Karpas-422 (cell line): ENCODE measurements at regions not wholly inside any gene's neighbourhood (a gene's known extent, or its start where the extent isn't known, plus 50 kb on each side); places are given as distances from the start of the nearest gene placed in this dataset.

Source experiments
- DNase-seq: peaks from one replicate; pipeline ENCODE4 v3.0.0-alpha.2; 2015
- H2AFZ ChIP-seq: fragments of 200-600 bp; sonication (generic); 2 replicates; pipeline ENCODE4 v1.6.1; 2014; ENCODE audit warnings: antibody characterized with exemption, low read length, mixed read lengths
- H3K27ac ChIP-seq: fragments of 200-600 bp; sonication (generic); 2 replicates; pipeline ENCODE4 v1.5.1; 2014; ENCODE audit warnings: mild to moderate bottlenecking, low read length, moderate library complexity
- H3K27me3 ChIP-seq: fragments of 200-600 bp; sonication (generic); 2 replicates; pipeline ENCODE4 v1.6.1; 2014; ENCODE audit warnings: low read length, mixed read lengths
- H3K36me3 ChIP-seq: fragments of 200-600 bp; sonication (generic); 2 replicates; pipeline ENCODE4 v1.6.1; 2014; ENCODE audit warnings: low read length, mixed read lengths; ENCODE audit not compliant: insufficient read depth
- H3K4me1 ChIP-seq: fragments of 200-600 bp; sonication (generic); 2 replicates; pipeline ENCODE4 v1.6.1; 2014; ENCODE audit warnings: mild to moderate bottlenecking, low read length, mixed read lengths
- H3K4me2 ChIP-seq: fragments of 200-600 bp; sonication (generic); 2 replicates; pipeline ENCODE4 v1.6.1; 2014; ENCODE audit warnings: low read length, low read depth, mild to moderate bottlenecking; ENCODE audit not compliant: poor library complexity, severe bottlenecking
- H3K4me3 ChIP-seq: fragments of 200-600 bp; sonication (generic); 2 replicates; pipeline ENCODE4 v1.5.1; 2014; ENCODE audit warnings: mild to moderate bottlenecking, antibody characterized with exemption, low read length, mixed read lengths
- H3K79me2 ChIP-seq: fragments of 200-600 bp; sonication (generic); 2 replicates; pipeline ENCODE4 v1.6.1; 2014; ENCODE audit warnings: mild to moderate bottlenecking, low read length, mixed read lengths
- H3K9ac ChIP-seq: fragments of 200-600 bp; sonication (generic); 2 replicates; pipeline ENCODE4 v1.6.0; 2014; ENCODE audit warnings: low read length
- H3K9me2 ChIP-seq: fragments of 200-600 bp; sonication (generic), shearing (Covaris generic); replicated peaks from 2 replicates; pipeline ENCODE4 v1.6.0; 2014; ENCODE audit warnings: mild to moderate bottlenecking, low read length, moderate library complexity; ENCODE audit not compliant: insufficient read depth
- H3K9me3 ChIP-seq: fragments of 300-700, 200-600 bp; sonication (generic); 2 replicates; pipeline ENCODE4 v1.6.1; 2014; ENCODE audit warnings: low read length, mixed read lengths
- H4K20me1 ChIP-seq: fragments of 200-600 bp; sonication (generic); 2 replicates; pipeline ENCODE4 v1.6.1; 2014; ENCODE audit warnings: mild to moderate bottlenecking, antibody characterized with exemption, low read length, low read depth; ENCODE audit not compliant: insufficient read depth

GRCh38 chr16:85453703-85454102 lies 159.4 kb upstream of the GSE1 start:
- Histone ChIP-seq H3K4me3 (no peak overlapping the region), H3K9me3 (no peaks in the 10 kb centered on the region), H2AFZ (no peak overlapping the region), H3K4me1 (no peaks in the 10 kb centered on the region), H3K4me2 (no peak overlapping the region), H3K9me2 (no peaks in the 10 kb centered on the region), H4K20me1 (no peaks in the 10 kb centered on the region; the same call in 1 of the 2 replicates), H3K36me3 (no peaks in the 10 kb centered on the region), H3K79me2 (no peaks in the 10 kb centered on the region), H3K9ac (no peak overlapping the region), H3K27ac (no peak overlapping the region), H3K27me3 (no peaks in the 10 kb centered on the region)
- DNase-seq, result no peak

- Histone ChIP-seq H2AFZ (no peak overlapping the region), H3K4me1 (no peaks in the 10 kb centered on the region), H3K36me3 (no peaks in the 10 kb centered on the region), H3K27ac (no peak overlapping the region), H3K9ac (no peak overlapping the region), H3K9me3 (no peaks in the 10 kb centered on the region), H3K27me3 (no peaks in the 10 kb centered on the region), H3K9me2 (no peaks in the 10 kb centered on the region), H4K20me1 (no peaks in the 10 kb centered on the region; the same call in 1 of the 2 replicates), H3K79me2 (no peaks in the 10 kb centered on the region), H3K4me2 (no peak overlapping the region), H3K4me3 (no peak overlapping the region)
- DNase-seq, result no peak
Observed at GRCh38 chr16:85454171-85454872, 158.8 kb upstream of the GSE1 start.

- H3K79me2 ChIP-seq, result no peaks in the 10 kb centered on the region
- H3K36me3 ChIP-seq, result no peaks in the 10 kb centered on the region
- H3K9me2 ChIP-seq, result no peaks in the 10 kb centered on the region
- no peak for DNase-seq
- H3K27me3 ChIP-seq, result no peaks in the 10 kb centered on the region
- peaks cover 1% of the 10 kb centered on the region; the same call in 1 of the 2 replicates for H4K20me1 ChIP-seq
- no peak overlapping the region for H3K4me2 ChIP-seq
- 0 out of 2 replicates have a peak, but pooled peaks cover 1% of the 10 kb centered on the region for H3K4me1 ChIP-seq
- no peak overlapping the region for H2AFZ ChIP-seq
- H3K9me3 ChIP-seq, result no peaks in the 10 kb centered on the region
- no peak overlapping the region for H3K9ac ChIP-seq
- H3K4me3 ChIP-seq, result no peak overlapping the region
- no peak overlapping the region for H3K27ac ChIP-seq
Observed at GRCh38 chr16:85455534-85455933, 157.6 kb upstream of the GSE1 start.

- H3K4me3 ChIP-seq, result no peak overlapping the region
- no peaks in the 10 kb centered on the region for H3K36me3 ChIP-seq
- H3K9me3 ChIP-seq, result no peaks in the 10 kb centered on the region
- H3K9ac ChIP-seq, result no peak overlapping the region
- H3K27ac ChIP-seq, result no peak overlapping the region
- no peaks in the 10 kb centered on the region for H3K79me2 ChIP-seq
- H2AFZ ChIP-seq, result no peak overlapping the region
- no peak overlapping the region for H3K4me2 ChIP-seq
- DNase-seq, result no peak
- no peaks in the 10 kb centered on the region for H3K9me2 ChIP-seq
- no peaks in the 10 kb centered on the region for H3K27me3 ChIP-seq
- peaks cover 19% of the 10 kb centered on the region for H3K4me1 ChIP-seq
- H4K20me1 ChIP-seq, result peaks cover 3% of the 10 kb centered on the region; the same call in 1 of the 2 replicates
Observed at GRCh38 chr16:85457366-85457765, 155.8 kb upstream of the GSE1 start.

- Histone ChIP-seq H3K9ac (no peak overlapping the region), H3K9me2 (no peaks in the 10 kb centered on the region), H3K9me3 (no peaks in the 10 kb centered on the region), H3K27me3 (no peaks in the 10 kb centered on the region), H3K36me3 (no peaks in the 10 kb centered on the region), H2AFZ (no peak overlapping the region), H3K4me3 (no peak overlapping the region), H3K79me2 (no peaks in the 10 kb centered on the region), H4K20me1 (peaks cover 3% of the 10 kb centered on the region; the same call in 1 of the 2 replicates), H3K4me1 (peaks cover 19% of the 10 kb centered on the region), H3K27ac (no peak overlapping the region), H3K4me2 (no peak overlapping the region)
- no peak for DNase-seq
Observed at GRCh38 chr16:85458968-85459367, 154.2 kb upstream of the GSE1 start.

GRCh38 chr16:85459529-85460251 lies 153.4 kb upstream of the GSE1 start:
- H3K27me3 ChIP-seq, result no peaks in the 10 kb centered on the region
- peaks cover 3% of the 10 kb centered on the region; the same call in 1 of the 2 replicates for H4K20me1 ChIP-seq

GRCh38 chr16:85460252-85461021 lies 152.7 kb upstream of the GSE1 start:
- no peak for DNase-seq
- no peak overlapping the region for H3K4me2 ChIP-seq
- no peak overlapping the region for H3K4me3 ChIP-seq
- no peak overlapping the region for H3K9ac ChIP-seq
- H3K9me2 ChIP-seq, result no peaks in the 10 kb centered on the region
- H3K4me1 ChIP-seq, result peaks cover 19% of the 10 kb centered on the region
- no peaks in the 10 kb centered on the region for H3K9me3 ChIP-seq
- H4K20me1 ChIP-seq, result peaks cover 3% of the 10 kb centered on the region; the same call in 1 of the 2 replicates
- H2AFZ ChIP-seq, result no peak overlapping the region
- H3K79me2 ChIP-seq, result no peaks in the 10 kb centered on the region
- H3K36me3 ChIP-seq, result no peaks in the 10 kb centered on the region
- no peak overlapping the region for H3K27ac ChIP-seq
- no peaks in the 10 kb centered on the region for H3K27me3 ChIP-seq

More at GRCh38 chr16:85459529-85460251, 153.4 kb upstream of the GSE1 start:
- Histone ChIP-seq H2AFZ (no peak overlapping the region), H3K9me2 (no peaks in the 10 kb centered on the region), H3K9me3 (no peaks in the 10 kb centered on the region), H3K79me2 (no peaks in the 10 kb centered on the region), H3K9ac (no peak overlapping the region), H3K36me3 (no peaks in the 10 kb centered on the region), H3K27ac (no peak overlapping the region), H3K4me2 (no peak overlapping the region), H3K4me3 (no peak overlapping the region), H3K4me1 (peaks cover 19% of the 10 kb centered on the region)
- DNase-seq, result no peak
